ENCODE measurements at regions not wholly inside any gene's neighbourhood (a gene's known extent, or its start where the extent isn't known, plus 50 kb on each side); places are given as distances from the start of the nearest gene placed in this dataset.
"Not testable (repeated sequence)": the region's sequence is repeated elsewhere in the genome, so short reads cannot be mapped to it uniquely, and the experiment has no call there.

DNA sequence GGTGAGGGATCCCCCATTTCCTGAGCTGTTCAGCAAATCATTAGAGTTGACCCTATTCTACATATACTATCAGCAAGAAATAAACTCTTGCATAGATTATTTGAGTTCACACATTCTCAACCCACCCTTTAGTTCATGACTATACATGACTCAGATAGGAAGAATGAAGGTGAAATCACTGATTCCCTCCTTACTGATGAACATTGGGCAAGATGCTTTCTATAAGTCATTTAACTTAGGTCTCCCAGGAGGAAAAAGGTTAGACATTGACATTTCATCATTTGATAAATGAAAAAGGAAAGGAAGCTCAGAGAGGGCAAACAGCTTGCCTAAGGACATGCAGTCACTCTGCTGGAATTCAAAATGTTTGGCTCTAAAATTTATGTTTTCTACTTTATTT lies 408.0 kb downstream of the TMEM182 start:
- DNase-seq, result no peak

DNA sequence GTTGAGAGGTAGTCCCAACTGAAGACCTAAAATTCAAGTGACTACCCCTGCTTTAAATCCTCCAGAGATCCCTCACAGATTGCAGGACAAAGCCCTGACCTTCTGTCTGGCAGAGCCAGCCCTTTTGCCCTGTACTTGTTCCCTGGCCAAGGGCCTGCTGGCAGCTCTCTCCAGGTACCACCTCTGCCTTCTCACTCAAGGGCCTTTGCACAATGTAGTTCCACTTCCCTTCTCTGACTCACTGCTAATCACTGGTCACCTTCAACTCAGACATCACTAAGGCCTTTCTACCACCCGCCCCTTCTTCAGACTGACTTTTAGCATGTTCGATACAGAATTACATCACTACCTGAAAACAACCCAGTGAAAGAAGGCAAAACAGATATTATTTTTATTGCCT lies 411.0 kb downstream of the TMEM182 start:
- DNase-seq, result no peak

DNA sequence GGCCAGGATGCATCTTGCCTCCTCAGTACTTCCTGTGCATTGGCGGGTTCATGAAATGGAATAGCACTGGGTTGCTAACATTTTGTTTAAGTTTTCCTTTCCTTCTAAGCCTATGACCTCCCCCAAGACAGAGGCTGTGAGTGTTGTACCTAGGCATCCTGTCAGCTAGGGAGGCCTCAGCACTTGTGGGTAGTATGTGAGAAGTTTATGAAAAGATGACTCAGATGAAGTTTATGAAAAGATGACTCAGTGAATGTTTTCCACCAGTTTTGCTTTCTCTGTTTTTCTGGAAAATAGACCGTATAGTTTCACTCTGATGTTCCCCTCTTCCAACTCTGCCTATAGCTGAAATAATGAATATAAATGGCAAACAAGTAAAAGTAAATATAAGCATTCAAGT lies 412.9 kb downstream of the TMEM182 start:
- DNase-seq, result no peak

DNA sequence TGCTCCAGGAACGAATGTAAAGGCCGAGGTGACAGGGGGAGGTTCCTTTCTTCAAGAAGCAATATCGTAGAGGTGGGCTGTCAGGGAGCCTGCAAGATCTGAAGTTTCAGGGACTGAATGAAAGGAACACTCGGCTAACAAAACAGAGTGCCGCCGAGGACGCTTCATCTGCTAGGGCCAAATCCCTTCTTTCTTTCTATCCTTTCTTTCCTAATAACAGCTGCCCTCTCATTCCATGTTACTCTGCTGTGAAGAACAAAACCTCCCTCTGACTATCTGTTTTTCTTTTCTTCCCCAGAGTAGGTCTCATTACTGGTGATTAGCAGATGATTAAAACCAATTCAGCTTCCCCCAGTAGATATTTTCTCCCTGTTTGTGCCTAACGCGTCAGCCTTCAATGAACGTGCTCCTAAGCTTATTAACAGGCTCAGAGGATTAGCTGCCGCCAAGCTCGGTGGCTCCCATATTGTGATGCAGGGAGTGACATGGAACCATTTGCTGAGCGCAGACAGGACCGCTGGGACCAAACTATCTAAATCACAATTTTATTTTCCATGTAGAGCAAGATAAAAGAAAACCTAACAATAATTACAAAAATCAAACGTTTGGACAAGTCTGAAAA lies 414.6 kb downstream of the TMEM182 start:
- no peak for DNase-seq

DNA sequence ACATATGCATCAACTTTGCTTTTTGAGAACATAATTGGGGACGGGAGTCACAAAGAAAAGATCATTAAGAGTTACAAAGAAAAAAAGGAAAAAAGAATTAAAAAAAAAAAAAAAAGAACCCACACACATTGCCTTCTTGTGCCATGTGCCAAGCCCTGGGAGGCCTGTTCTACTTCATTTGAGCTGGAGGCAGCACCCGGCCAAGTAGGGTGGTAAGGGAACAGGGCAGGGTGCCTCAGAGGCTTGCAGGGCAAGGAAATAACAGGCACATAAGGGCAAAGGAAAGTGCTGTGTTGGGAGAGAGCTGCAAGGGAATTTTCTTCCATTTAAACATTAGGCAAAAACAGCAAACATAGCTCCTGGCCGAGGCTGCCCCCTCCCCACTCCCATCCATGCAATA lies 418.0 kb downstream of the TMEM182 start:
- DNase-seq, result no peak

DNA sequence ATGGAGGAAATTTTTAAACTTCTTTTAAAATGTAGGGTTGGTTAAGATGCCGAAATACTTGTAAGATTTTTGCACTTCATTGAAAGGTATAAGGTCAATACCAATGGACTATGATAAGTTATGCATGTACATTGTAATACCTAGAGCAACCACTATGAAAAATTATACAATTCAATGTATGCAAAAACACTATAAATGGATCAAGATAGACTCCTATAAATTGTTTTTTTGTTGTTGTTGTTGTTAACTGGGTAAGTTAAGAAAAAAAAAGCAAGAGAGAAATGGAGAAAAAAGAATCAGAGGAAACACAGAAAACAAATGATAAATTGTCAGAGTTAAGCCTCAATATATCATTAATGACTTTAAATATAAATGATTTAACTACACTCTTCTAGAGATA lies 421.2 kb downstream of the TMEM182 start:
- no peak for DNase-seq

DNA sequence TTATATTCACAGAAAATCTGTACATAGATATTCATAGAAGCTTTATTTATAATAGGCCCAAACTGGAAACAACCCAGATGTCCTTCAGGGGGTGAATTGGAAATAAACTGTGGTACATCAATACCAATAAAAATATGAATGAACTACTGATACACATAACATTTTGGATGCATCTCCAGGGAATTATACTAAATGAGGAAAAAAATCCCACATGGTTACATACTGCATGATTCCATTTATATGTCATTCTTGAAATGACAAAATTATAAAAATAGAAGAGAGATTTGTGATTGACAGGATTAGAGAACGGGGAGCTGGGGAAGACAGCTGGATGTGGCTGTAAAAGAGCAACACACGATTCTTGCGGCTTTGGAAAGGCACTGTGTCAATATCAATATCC lies 435.0 kb downstream of the TMEM182 start:
- no peak for DNase-seq

DNA sequence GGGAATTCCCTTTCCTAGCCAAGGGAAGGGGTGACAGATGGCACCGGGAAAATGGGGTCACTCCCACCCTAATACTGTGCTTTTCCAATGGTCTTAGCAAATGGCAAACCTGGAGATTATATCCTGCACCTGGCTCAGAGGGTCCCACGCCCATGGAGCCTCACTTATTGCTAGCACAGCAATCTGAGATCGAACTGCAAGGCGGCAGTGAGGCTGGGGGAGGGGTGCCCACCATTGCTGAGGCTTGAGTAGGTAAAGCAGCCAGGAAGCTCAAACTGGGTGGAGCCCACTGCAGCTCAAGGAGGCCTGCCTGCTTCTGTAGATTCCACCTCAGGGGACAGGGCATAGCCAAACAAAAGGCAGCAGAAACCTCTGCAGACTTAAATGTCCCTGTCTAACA lies 438.9 kb downstream of the TMEM182 start:
- not testable (repeated sequence) for DNase-seq

DNA sequence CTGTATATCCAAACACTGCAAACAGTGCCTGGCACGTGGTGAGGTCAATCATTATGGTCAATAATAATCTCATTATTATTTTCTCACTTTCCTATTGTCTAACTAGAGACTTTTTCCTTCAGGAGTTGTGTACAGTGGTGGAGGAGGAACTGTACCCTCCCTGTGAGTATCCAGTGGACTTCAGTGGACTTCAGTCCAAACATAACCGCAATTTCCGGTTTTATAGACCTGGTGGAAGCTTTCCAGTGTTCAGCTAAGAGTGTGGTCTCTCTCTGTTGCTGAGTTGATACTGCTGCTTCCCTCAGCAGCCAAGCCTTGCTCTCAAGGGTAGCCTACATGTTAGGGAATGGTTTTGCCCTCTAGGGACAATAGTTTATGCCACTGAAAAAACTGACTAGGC lies 447.1 kb downstream of the TMEM182 start:
- no peak for DNase-seq

DNA sequence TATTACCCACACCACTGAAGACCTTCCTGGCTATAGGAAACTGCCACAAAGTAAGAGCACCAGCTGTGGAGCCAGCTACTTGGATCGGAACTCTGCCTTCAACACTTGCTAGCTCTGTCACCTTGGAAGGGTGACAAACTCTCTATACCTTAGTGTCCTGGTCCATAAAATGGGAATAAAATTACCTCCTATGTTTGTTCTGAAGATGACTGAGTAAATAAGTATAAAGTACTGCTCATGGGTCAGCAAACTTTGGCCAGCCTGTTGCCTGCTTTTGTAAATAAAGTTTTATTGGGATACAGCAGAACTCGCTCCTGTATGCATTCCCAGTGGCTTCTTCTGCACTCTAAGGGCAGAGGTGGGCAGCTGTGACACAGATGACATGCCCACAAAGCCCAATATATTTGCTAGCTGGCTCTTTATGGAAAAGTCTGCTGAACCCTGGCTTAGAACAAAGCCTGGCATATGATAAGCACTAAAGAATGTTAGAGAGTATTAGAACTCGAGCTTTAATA lies 451.3 kb downstream of the TMEM182 start:
- no peak for DNase-seq

DNA sequence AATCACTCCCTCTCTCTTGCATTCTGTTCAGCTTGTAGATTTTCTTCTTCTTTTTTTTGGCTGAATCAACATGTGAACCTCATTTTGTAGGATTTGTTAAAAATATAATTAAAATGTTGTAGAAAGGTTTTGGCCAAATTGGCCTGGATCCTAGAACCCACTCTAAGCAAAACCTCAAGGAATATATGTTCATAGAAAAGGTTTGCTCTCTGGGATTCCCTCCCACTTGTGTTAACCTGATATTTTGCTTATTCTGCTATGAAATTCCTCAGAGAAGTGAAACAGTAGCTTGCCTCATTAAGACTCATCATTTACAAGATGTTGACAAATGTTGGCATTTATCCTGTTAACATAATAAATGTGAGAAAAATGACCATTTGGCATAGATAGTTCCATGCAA lies 456.7 kb downstream of the TMEM182 start:
- DNase-seq, result no peak

DNA sequence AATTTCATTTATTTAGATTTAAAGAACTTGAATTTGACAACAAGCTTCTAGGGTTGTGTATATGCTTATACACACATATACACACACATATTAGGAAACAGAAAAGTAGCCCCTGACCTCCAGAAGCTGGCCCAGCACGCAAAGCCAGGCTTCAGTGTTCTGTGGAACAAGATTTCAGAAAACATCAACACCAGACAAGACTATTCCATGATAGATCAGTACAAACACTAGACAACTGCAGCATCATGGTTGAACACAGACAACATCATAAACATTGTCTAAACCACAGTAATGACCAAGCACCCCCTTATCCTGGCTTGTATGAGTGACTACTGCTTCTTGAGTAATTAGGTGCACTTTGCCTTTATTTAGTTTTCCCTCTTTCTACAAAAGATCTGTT lies 457.6 kb downstream of the TMEM182 start:
- no peak for DNase-seq

DNA sequence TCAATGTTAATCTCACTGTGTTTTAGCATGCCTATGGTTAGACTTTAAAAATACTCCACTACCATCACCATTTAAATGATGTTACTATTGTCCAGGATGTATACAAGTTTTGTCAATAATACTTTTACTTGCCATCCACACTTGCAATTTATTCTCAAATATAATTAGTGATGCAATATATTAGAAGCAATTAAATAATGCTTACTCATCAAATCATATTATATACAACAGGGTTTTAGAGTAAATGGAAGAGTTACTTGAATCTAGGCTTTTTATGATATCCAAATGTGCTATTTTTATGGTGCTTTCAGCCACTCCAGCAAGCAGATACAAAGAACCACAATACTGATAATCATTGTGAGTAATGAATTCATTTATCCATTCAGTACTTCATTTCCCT lies 461.1 kb downstream of the TMEM182 start:
- no peak for DNase-seq

DNA sequence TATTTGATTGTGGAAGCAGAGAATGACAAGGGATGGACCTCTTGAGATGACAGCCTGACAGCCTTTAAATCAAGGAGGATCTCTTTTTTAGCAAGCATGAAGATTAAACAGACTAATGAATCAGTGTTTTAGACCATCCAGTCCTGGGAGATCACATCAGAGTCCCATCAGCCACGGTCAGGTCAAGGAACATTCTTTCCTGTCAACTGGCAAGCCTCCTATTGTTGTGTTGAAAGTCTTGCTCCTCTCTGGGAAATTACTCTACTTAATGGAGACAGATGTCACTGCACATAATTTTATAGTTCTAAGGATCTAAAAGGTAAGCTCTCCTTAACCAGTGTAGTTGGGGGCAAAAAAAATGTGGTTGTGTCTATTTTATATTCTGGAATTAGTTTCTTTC lies 469.0 kb downstream of the TMEM182 start:
- no peak for DNase-seq

DNA sequence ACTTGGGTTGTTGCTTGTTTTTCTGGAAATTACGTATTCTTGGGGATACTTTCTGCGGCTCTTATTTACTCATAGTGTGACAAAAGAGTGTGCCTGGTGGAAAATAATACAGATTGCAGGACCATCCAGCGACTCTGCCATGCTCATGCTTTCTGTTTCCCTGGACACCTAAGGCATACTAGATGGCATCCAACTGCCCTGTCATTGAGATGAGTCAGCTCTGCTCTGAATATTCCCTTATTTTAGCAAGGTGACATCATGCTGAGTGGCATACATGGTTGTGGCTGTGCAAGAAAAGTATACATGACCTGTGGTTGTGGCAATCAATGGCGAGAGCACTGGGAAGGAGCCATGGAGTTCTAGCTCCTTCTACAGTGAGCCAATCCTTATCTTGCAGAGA lies 471.0 kb downstream of the TMEM182 start:
- no peak for DNase-seq

DNA sequence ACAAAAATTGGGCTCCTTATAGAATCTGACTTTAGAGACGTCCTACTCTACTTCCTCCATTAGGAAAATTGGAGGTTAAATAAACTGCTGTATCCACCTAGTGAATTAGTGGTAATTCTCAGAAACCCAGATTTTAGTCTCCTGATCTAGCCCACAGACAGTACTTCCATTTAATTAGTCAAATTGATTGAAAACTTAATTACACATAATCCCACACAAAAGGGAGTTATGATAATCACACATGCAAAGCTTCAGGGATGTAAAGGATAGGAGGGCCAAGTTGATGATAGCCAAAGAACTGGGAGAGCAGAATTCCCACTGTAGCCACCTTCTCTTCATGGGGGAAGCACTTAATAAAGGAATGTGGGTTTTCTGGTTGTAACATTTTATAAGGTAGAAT lies 471.9 kb downstream of the TMEM182 start:
- DNase-seq, result no peak

DNA sequence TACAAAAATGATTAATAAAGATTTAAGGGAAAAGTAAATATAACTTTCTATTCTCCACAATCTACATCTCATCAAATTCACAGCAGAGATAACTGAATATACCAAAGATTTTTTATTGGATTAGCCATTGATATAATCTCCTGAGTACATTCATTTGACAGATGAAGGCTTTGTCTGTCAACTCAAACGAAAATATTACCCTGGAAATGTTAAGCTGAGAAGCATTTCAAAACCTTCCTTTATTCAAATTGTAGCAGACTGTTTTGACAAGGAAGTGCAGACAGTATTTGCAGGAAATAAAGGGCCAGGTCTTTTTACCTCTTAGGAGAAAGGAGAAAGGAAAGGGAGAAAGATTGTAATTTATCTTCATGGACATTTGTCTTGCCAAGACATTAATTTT lies 473.5 kb downstream of the TMEM182 start:
- DNase-seq, result no peak

DNA sequence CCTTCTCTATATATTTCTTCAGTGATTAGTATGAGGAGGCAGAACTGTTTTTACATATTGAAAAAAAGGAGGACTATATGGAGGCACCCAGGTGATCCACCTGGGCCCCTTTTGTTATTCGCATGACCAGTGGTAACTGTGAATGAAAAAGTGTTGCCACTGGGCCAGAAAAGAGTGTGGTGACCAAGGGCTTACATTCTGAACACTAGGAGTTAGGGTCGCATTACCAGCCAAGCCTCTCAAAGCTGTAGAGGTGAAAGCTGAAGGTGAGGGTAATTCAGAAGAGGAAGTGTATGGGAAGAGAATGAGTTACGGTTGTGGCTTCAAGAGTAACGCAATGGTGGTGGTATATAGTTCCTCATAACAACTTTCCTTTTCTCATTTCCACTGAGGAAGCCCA lies 487.6 kb downstream of the TMEM182 start:
- DNase-seq, result no peak

DNA sequence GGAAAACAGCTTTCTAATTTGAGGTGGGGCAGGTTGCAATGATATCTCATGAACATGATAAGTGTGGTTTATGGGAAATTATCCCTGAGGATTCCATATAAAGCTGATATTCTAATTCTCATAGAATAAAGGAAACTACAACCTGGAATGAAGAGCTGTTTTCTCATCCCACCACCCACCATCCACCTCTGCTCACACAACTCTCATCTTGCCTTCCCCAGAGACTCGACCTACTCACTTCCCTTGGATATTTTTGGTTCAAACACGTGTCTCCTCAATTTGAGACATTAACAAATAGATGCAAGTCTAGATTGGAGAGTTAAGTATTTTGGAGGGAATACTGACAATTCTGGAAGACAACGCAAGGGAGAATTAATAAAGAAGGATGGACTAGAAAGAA lies 490.9 kb downstream of the TMEM182 start:
- DNase-seq, result no peak

DNA sequence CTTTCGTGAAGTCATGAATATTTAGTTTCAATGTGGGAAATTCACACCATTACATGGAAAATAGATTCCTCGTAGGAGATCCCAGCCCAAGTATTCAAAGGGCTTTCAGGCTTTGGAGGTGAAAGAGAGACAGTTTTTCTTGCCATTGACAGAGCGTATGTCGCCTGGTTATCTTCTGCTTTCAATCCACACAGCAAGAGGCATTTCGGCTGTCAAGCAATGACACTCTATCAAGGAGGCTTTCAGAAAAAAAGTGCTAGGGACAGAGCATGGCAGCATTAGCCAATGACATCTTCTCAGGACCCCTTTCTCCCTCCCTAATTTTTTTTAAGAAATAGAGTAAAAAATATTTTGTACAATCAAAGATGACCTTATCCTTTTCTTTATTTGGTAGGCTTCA lies 492.8 kb downstream of the TMEM182 start:
- no peak for DNase-seq

DNA sequence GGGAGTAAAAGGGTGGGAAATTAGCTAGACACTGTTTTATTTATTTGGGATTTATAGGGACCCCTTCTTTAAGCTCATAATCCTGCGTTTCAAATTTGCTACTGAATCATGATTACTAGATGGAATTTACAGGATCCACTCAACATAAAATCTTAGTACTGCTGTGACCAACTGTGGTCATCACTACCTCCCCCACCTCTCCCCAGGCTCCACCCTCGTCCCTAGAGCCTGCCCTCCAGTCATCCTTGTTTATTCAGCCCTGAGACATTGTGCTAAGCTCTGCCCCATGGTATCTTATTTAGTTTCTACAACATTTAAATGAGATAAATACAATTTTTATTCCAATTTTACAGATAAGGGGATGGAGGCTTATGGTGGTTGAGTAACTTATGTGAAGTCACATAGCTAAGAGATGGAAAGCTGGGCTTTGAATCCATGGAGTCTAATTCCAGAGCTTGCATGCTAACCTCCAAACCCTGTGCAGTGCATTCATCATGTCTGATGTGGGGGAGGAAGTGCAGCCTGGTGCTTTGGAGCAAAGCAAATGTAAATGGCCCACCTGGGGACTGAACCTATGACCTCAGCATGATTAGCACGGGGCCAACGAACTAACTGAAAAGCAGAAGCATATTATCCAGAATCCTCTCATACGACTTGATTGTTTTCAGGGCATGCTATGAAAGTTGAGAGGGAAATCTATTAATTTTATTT lies 502.4 kb downstream of the TMEM182 start:
- DNase-seq, result no peak

DNA sequence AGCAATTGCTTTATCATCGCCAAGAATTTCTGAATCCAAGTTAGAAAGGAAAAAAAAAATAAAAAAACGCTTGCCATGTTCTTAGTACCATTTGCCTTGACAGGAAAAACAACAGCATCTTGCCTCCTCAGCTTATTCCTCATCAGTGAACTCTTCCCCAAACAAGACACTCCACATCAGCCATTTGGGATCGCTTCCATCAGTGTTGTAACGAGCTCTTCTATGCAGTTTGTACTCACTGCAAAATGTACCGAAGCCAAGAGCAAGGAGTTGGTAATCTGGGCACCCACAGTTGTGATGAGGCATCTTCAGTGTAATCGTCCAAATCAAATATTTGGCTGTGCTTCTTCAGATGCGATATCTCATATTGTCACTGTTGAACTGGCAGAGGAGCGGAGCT lies 503.7 kb downstream of the TMEM182 start:
- no peak for DNase-seq

DNA sequence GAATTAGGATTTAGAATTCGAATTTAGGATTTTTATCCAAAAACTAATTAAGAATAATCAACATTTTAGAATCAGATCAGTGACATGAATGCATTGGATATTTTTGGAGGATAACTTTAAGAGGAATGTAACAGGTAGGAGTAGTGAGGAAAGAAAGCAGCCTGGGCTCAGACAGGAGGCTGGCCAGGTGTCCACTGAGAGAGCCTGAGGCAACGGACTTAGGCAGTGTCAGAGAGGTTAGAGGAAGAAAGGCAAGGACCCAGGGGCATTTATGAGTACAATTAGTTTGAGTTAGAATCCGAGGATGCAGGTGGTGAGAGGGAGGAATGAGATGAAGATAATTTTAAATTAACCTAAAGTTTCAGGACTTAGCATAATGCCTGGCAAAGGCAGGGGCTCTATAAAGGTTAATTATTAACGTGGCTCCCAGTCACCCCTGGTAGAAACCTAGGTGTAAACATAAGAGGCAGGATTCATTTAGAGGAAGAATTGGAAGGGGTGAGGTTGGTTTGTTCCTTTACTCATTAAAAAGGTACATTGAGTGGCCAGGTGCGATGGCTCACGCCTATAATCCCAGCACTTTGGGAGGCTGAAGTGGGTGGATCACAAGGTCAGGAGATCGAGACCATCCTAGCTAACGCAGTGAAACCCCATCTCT lies 507.1 kb downstream of the TMEM182 start:
- DNase-seq, result no peak

DNA sequence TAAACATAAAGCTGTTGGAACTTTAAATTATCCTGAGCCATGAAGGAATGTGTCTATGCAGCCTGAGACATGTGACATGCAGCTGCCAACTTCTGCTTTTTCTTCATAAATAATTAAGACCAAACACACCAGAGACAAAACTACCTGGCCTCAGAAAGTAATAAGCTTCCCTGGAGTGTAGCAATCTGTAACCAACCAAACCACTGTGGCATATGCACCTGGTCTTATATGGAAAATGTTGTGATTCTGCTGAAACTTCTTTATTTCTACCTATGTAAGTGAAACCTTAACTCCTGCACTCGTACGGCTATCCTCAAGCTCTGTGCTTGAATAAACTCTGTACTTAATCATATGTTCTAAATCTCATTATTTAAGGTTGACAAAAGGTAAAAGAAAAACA lies 515.0 kb downstream of the TMEM182 start:
- no peak for DNase-seq

Measured in activated CD4-positive, alpha-beta T cell treated with anti-CD3 and anti-CD28 coated beads for 48 hours (primary cell).